GM12864 (cell line): ENCODE measurements at regions not wholly inside any gene's neighbourhood (a gene's known extent, or its start where the extent isn't known, plus 50 kb on each side); places are given as distances from the start of the nearest gene placed in this dataset.

Experiments
- DNase-seq: peaks from one replicate; pipeline ENCODE4 v3.0.0-alpha.2; 2011; ENCODE audit warnings: low read depth
- H3K4me3 ChIP-seq: 2 replicates; pipeline ENCODE4 v1.5.1; 2011; ENCODE audit warnings: mild to moderate bottlenecking, low read depth, low read length, control low read depth
- TF ChIP-seq, protein P1 (sequence below): IDR thresholded peaks from 2 replicates; pipeline ENCODE4 v1.5.1; 2011; ENCODE audit warnings: low read depth, mild to moderate bottlenecking, moderate library complexity, low read length, control low read depth, inconsistent platforms; ENCODE audit errors: missing control alignments

DNA sequence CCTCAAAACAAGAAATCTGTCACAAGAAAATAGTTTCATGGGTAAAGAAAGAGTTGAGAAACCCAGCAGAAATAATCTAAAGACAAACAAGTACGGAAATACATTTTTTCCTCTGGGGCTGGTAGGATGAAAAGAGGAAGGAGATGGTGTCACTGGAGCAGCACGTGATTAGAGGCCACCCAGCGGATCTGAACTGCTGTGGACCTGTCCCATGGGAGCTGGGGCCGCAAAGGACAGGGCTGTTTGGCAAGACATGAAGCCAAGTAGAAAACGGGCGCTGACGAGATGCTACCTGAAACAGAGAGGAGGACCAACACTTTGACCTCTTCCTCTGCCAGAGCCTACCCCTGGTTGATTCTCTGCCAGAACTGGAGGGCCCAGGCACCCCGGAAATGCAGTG, 295.4 kb upstream of the ATP5MC3 start:
- TF ChIP-seq, protein P1, sequence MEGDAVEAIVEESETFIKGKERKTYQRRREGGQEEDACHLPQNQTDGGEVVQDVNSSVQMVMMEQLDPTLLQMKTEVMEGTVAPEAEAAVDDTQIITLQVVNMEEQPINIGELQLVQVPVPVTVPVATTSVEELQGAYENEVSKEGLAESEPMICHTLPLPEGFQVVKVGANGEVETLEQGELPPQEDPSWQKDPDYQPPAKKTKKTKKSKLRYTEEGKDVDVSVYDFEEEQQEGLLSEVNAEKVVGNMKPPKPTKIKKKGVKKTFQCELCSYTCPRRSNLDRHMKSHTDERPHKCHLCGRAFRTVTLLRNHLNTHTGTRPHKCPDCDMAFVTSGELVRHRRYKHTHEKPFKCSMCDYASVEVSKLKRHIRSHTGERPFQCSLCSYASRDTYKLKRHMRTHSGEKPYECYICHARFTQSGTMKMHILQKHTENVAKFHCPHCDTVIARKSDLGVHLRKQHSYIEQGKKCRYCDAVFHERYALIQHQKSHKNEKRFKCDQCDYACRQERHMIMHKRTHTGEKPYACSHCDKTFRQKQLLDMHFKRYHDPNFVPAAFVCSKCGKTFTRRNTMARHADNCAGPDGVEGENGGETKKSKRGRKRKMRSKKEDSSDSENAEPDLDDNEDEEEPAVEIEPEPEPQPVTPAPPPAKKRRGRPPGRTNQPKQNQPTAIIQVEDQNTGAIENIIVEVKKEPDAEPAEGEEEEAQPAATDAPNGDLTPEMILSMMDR = no peak
- DNase-seq = no peak
- no peak overlapping the region for H3K4me3 ChIP-seq

DNA sequence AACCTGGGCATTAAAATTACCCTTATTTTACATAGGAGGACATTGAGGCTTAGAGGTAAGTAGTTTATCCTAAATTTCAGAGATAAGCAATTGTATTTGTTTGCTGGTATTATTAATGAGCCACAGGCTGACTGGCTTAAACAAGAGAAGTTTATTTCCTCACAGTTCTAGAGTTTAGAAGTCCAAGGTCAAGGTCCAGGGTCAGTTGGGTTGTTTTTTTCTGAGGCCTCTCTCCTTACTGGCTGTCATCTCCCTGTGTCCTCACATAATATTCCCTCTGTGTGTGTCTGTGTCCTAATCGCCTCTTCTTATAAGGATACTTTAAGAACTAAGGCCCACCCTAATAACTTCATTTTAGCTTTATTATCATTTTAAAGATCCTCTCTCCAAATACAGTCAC, 294.9 kb upstream of the ATP5MC3 start:
- H3K4me3 ChIP-seq = no peak overlapping the region
- TF ChIP-seq, protein P1 = no peak
- no peak for DNase-seq

DNA sequence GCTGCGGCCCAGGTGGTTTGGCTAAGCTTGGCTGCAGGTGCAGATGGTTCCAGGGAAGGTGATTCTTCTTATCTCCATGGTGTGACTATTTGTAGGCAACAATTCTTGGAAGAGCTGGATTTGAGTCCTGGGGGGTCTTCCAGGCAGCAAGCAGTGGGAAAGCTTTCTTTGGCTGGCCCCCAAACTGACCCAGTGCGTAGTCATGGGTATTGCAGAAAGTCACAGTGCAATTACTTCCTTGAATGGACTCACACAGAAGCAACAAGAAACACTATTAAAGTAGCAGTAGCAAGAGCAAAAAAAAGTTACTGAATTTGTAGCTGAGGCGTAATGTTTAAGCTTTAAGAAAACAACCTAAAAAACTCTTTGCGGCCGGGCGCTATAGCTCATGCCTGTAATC, 293.6 kb upstream of the ATP5MC3 start:
- no peak overlapping the region for H3K4me3 ChIP-seq
- no peak for DNase-seq
- TF ChIP-seq, protein P1 = no peak

DNA sequence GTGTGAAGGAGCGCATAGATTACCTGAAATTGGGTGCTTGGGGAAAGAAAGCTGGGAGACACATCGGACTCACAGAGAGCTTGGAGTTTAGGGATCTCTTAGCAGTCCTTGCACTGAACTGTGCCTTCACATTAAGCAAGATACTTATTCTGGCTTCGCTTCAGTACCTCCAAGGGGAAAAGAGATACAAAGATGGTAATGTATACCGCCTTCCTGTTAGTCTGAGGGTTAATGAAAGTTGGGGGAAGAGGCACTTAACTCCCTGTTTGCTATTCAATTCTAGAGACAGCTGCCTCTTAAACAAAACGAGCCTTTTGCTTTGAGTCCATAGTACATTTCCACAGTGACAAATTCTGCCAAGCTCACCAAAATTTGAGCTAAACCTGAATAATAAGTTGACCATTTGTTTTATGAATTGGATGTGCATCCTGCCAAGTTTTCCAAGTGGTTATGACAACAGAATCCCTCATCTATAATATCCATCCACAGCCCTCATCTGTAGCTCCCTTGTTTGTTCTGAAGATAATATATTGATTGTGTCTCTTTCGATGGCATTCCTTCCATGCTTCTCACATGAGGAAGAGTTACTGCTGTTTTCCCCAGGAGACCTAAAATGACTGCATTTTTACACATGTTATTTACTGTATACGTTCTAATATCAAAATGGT, 287.1 kb upstream of the ATP5MC3 start:
- no peak overlapping the region for H3K4me3 ChIP-seq
- no peak for DNase-seq
- TF ChIP-seq, protein P1 = no peak

DNA sequence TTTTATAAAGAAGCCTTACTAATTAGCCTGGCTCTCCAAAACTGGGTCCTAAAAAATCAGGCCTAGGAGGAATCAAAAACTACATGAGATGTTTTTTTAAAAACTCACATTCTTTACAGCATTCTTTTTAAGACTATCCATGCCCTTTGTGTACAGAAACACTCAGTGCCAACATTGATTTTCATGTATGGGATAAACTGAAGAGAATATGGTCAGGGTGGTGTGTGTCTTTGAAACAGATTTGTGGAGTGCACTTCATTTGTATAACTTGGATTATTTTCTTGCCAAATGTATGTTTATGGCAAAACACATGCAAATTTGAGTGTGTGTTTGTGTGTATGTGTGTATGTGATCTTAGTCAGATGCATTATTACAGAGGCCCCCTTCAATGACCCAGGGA, 283.6 kb upstream of the ATP5MC3 start:
- H3K4me3 ChIP-seq = no peak overlapping the region
- TF ChIP-seq, protein P1 = no peak
- no peak for DNase-seq

DNA sequence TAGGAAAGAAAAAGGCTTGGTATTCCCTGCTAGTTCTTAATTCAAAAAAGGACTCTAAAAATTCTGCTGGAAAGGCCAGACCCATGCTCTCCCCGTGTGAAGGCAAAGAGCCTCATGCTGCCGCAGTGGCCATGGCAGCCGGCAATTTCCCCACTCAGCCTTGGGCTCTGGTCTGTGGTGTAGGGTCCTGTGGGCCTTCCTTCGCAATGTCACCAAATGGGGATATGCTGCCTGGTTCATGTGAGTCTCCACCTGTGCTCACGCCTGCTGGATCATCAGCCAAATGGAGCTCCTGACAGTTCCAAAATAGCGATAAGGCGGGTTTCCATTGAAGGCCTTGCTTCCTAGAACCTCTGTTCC, 282.8 kb upstream of the ATP5MC3 start:
- no peak for DNase-seq
- H3K4me3 ChIP-seq = no peak overlapping the region
- TF ChIP-seq, protein P1 = no peak

DNA sequence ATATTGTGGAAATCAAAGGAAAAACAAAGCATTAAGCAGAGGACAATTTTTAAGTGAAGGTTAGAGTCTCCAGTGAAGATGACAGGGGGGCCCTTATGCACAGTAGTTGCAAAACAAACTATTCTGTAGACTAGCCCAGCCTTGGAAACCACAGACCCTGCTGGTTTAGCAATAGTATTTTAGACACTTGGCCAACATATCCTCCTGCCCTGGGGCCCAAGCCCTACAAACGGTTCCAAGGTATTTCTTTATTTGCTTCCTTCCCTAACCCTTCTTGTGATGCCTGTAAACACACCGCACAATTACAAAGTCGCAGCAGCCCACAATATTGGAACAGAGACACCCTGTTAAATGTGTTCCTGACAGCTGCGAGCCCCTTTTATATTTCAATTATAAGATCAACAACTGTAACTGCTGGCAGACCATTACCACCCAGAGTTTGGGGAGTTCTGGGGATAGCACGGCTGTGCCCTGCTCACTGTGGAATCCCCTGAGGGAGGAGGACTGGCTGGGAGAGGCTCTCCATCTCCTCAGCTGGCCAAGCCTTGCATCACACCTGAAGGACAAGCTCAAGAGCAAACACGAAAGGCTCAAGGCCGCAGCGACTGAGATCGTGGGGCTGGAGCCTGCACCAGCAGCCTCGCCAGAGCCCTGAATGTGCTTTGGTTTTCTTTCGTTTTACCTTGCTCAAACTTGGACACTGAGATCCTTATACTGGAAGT, 282.2 kb upstream of the ATP5MC3 start:
- DNase-seq = no peak
- TF ChIP-seq, protein P1 = no peak

More for the DNA sequence above, 282.2 kb upstream of the ATP5MC3 start:
- H3K4me3 ChIP-seq = no peak overlapping the region
